ENCODE measurements at regions not wholly inside any gene's neighbourhood (a gene's known extent, or its start where the extent isn't known, plus 50 kb on each side); places are given as distances from the start of the nearest gene placed in this dataset.

GRCh38 chr18:47438001-47438400 lies 186.5 kb upstream of the SKOR2 start:
- FAIRE-seq (no peak), ATAC-seq (no peak), DNase-seq (ENCODE audit: low spot score) (no peak)
- POLR2A ChIA-PET, result no interaction called here
- Histone ChIP-seq H3K79me2 (ENCODE audit: insufficient read depth, low read length) (no peaks in the 10 kb centered on the region), H3K4me3 (replicated peaks in 1 of 3; ENCODE audit: insufficient read depth in 1 of 3, low read depth in 2 of 3, low read length in 3 of 3) (no peak overlapping the region), H3K27me3 (ENCODE audit: control insufficient read depth in 1 of 2, insufficient read depth in 2 of 2, low read length in 2 of 2) (no peaks in the 10 kb centered on the region), H3K4me2 (ENCODE audit: low read depth, low read length) (no peak overlapping the region), H3K4me1 (ENCODE audit: insufficient read depth, low read length) (no peaks in the 10 kb centered on the region), H3K9ac (ENCODE audit: insufficient read depth, low read depth, low read length) (no peak overlapping the region), H4K20me1 (ENCODE audit: insufficient read depth, low read length) (no peaks in the 10 kb centered on the region), H2AFZ (ENCODE audit: low read length) (no peak overlapping the region), H3K9me3 (ENCODE audit: low read length) (no peaks in the 10 kb centered on the region), H3K36me3 (replicated peaks in 1 of 2; ENCODE audit: control insufficient read depth in 1 of 2, insufficient read depth in 2 of 2, low read length in 2 of 2) (no peaks in the 10 kb centered on the region), H3K27ac (ENCODE audit: extremely low read length, insufficient read depth, low read length) (no peak overlapping the region)
- no TSS peak for BruUV-seq (replicated peaks)
- CTCF ChIA-PET (ENCODE audit: low intra/inter-chr PET ratio, low total read pairs), result no interaction called here
- intact Hi-C loops (cut with micrococcal nuclease; ENCODE audit: unreplicated experiment), result no loop called here
- TF ChIP-seq ADNP (CRISPR knock-in tag; IDR thresholded peaks at IDR 0.05) (no peak), CCDC6 (CRISPR knock-in tag; IDR thresholded peaks at IDR 0.05) (no peak), MIER3 (CRISPR knock-in tag; IDR thresholded peaks at IDR 0.05; ENCODE audit: borderline replicate concordance) (no peak), ATF1 (CRISPR knock-in tag; IDR thresholded peaks at IDR 0.05) (no peak), ZFP36L1 (CRISPR knock-in tag; IDR thresholded peaks at IDR 0.05) (no peak), RBFOX2 (IDR thresholded peaks at IDR 0.05; ENCODE audit: low read depth, low read length) (no peak), ZNF772 (CRISPR knock-in tag; IDR thresholded peaks at IDR 0.05) (no peak)
- in situ Hi-C loops (cut with HindIII; ENCODE audit: extremely low pct_ligation_motif_present, low pct_unique_long_range_greater_than_20kb), result no loop called here

- WGBS (ENCODE audit: low lambda C conversion rate), result 0% methylated on average over 1 of the region's 1 CpG
- H4K20me1 ChIP-seq (ENCODE audit: insufficient read depth, low read length), result no peaks in the 10 kb centered on the region
- BruUV-seq (replicated peaks), result no TSS peak
- no peak overlapping the region for H3K4me3 ChIP-seq (replicated peaks in 1 of 3; ENCODE audit: insufficient read depth in 1 of 3, low read depth in 2 of 3, low read length in 3 of 3)
- H3K9ac ChIP-seq (ENCODE audit: insufficient read depth, low read depth, low read length), result no peak overlapping the region
- H3K27me3 ChIP-seq (ENCODE audit: control insufficient read depth in 1 of 2, insufficient read depth in 2 of 2, low read length in 2 of 2), result no peaks in the 10 kb centered on the region
- DNase-seq (ENCODE audit: low spot score), result no peak
- POLR2A ChIA-PET, result no interaction called here
- FAIRE-seq, result no peak
- CTCF ChIA-PET (ENCODE audit: low intra/inter-chr PET ratio, low total read pairs), result no interaction called here
- H3K27ac ChIP-seq (ENCODE audit: extremely low read length, insufficient read depth, low read length), result no peak overlapping the region
- H2AFZ ChIP-seq (ENCODE audit: low read length), result no peak overlapping the region
- in situ Hi-C loops (cut with HindIII; ENCODE audit: extremely low pct_ligation_motif_present, low pct_unique_long_range_greater_than_20kb) (no loop called here), intact Hi-C loops (cut with micrococcal nuclease; ENCODE audit: unreplicated experiment) (no loop called here)
- no peaks in the 10 kb centered on the region for H3K9me3 ChIP-seq (ENCODE audit: low read length)
- no peak overlapping the region for H3K4me2 ChIP-seq (ENCODE audit: low read depth, low read length)
- no peaks in the 10 kb centered on the region for H3K79me2 ChIP-seq (ENCODE audit: insufficient read depth, low read length)
- H3K4me1 ChIP-seq (ENCODE audit: insufficient read depth, low read length), result no peaks in the 10 kb centered on the region
- no peaks in the 10 kb centered on the region for H3K36me3 ChIP-seq (replicated peaks in 1 of 2; ENCODE audit: control insufficient read depth in 1 of 2, insufficient read depth in 2 of 2, low read length in 2 of 2)
- no peak for ATAC-seq
- TF ChIP-seq ZNF253 (CRISPR knock-in tag; IDR thresholded peaks at IDR 0.05; ENCODE audit: borderline replicate concordance) (no peak), TERF1 (CRISPR knock-in tag; IDR thresholded peaks at IDR 0.05) (no peak), ZNF18 (CRISPR knock-in tag; IDR thresholded peaks at IDR 0.05; ENCODE audit: insufficient replicate concordance) (no peak), ZNF574 (CRISPR knock-in tag; IDR thresholded peaks at IDR 0.05) (no peak), RFX3 (CRISPR knock-in tag; IDR thresholded peaks at IDR 0.05) (no peak), ETV5 (CRISPR knock-in tag; IDR thresholded peaks at IDR 0.05; ENCODE audit: borderline replicate concordance) (no peak), ZNF605 (CRISPR knock-in tag; IDR thresholded peaks at IDR 0.05) (no peak), NFATC3 (CRISPR knock-in tag; IDR thresholded peaks at IDR 0.05) (no peak)
Measured at GRCh38 chr18:47436871-47437270, 185.4 kb upstream of the SKOR2 start.
